ENCODE measurements at regions not wholly inside any gene's neighbourhood (a gene's known extent, or its start where the extent isn't known, plus 50 kb on each side); places are given as distances from the start of the nearest gene placed in this dataset.

DNA sequence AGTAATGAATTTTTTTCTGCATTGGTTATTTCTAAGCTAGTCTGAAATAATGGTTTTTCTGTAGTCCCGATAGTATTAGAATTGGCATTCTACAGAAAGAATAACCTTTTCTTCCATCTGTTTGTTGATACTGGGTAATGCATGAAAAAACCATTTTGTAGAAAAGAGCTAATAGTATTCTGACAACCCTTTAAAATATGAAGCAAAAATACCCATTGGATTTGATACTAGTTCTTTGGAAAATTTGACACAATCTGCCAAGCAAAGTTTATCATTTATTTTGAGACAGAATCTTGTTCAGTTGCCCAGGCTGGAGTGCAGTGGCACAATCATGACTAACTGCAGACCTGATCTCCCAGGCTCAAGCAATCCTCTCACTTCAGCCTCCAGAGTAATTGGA is 366.8 kb upstream of the MON1B start:
- no peak for ATAC-seq
- H3K4me1 ChIP-seq (ENCODE audit: control insufficient read depth, insufficient read depth, low read length): no peaks in the 10 kb centered on the region
- intact Hi-C loops (cut with micrococcal nuclease; ENCODE audit: unreplicated experiment) (no loop called here), in situ Hi-C loops (cut with HindIII; ENCODE audit: low pct_unique_long_range_greater_than_20kb, low sequenced_read_pairs) (no loop called here)
- TF ChIP-seq TCF7L2 (IDR thresholded peaks at IDR 0.05; ENCODE audit: low read depth, low read length) (no peak), SIN3A (IDR thresholded peaks at IDR 0.05; ENCODE audit: borderline replicate concordance, insufficient read depth, low read depth, low read length) (no peak), POLR2AphosphoS5 (IDR thresholded peaks at IDR 0.05; ENCODE audit: low read depth, low read length) (no peak)
- TF ChIP-seq, protein P1, sequence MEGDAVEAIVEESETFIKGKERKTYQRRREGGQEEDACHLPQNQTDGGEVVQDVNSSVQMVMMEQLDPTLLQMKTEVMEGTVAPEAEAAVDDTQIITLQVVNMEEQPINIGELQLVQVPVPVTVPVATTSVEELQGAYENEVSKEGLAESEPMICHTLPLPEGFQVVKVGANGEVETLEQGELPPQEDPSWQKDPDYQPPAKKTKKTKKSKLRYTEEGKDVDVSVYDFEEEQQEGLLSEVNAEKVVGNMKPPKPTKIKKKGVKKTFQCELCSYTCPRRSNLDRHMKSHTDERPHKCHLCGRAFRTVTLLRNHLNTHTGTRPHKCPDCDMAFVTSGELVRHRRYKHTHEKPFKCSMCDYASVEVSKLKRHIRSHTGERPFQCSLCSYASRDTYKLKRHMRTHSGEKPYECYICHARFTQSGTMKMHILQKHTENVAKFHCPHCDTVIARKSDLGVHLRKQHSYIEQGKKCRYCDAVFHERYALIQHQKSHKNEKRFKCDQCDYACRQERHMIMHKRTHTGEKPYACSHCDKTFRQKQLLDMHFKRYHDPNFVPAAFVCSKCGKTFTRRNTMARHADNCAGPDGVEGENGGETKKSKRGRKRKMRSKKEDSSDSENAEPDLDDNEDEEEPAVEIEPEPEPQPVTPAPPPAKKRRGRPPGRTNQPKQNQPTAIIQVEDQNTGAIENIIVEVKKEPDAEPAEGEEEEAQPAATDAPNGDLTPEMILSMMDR (IDR thresholded peaks at IDR 0.05): no peak
- TF ChIP-seq, protein P2, sequence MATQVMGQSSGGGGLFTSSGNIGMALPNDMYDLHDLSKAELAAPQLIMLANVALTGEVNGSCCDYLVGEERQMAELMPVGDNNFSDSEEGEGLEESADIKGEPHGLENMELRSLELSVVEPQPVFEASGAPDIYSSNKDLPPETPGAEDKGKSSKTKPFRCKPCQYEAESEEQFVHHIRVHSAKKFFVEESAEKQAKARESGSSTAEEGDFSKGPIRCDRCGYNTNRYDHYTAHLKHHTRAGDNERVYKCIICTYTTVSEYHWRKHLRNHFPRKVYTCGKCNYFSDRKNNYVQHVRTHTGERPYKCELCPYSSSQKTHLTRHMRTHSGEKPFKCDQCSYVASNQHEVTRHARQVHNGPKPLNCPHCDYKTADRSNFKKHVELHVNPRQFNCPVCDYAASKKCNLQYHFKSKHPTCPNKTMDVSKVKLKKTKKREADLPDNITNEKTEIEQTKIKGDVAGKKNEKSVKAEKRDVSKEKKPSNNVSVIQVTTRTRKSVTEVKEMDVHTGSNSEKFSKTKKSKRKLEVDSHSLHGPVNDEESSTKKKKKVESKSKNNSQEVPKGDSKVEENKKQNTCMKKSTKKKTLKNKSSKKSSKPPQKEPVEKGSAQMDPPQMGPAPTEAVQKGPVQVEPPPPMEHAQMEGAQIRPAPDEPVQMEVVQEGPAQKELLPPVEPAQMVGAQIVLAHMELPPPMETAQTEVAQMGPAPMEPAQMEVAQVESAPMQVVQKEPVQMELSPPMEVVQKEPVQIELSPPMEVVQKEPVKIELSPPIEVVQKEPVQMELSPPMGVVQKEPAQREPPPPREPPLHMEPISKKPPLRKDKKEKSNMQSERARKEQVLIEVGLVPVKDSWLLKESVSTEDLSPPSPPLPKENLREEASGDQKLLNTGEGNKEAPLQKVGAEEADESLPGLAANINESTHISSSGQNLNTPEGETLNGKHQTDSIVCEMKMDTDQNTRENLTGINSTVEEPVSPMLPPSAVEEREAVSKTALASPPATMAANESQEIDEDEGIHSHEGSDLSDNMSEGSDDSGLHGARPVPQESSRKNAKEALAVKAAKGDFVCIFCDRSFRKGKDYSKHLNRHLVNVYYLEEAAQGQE (IDR thresholded peaks at IDR 0.05; ENCODE audit: insufficient read depth in 1 of 2, low read depth in 2 of 2, low read length in 1 of 2): no peak
- no peak for DNase-seq (ENCODE audit: low read depth, low spot score)
- ChIA-PET POLR2A (no interaction called here), CTCF (no interaction called here)
- BruUV-seq (replicated peaks): no TSS peak
- no peaks in the 10 kb centered on the region for H3K27me3 ChIP-seq (ENCODE audit: control insufficient read depth, insufficient read depth, low read length)
- no peaks in the 10 kb centered on the region for H3K36me3 ChIP-seq (ENCODE audit: control insufficient read depth, insufficient read depth, low read length)
- no peak overlapping the region for H3K27ac ChIP-seq (ENCODE audit: low read length)
- no peak overlapping the region for H3K4me3 ChIP-seq (ENCODE audit: low read depth in 2 of 2, low read length in 2 of 2)
- no peaks in the 10 kb centered on the region for H3K9me3 ChIP-seq (ENCODE audit: control insufficient read depth, insufficient read depth, low read depth, low read length)

DNA sequence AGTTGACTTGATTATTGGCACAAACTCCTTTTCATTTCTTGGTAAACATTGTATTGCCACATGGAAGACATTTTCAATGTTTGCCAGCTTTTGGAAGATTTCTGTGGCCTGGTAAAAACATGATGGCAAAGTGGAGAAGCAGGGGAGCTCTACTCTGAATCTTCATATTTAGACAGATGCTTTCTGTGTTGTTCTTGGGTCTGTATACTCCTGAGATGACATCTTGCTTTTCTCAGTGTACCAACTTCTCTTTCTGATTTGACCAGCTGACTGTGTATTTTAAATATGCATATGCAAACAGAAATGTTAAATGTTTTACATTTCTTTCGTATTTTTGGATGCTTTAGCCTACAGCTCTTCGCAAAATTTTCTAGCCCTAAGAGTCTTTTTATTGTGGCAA is 366.2 kb upstream of the MON1B start:
- H3K9me3 ChIP-seq (ENCODE audit: control insufficient read depth, insufficient read depth, low read depth, low read length): no peaks in the 10 kb centered on the region
- POLR2A ChIA-PET: no interaction called here
- no peak overlapping the region for H3K27ac ChIP-seq (ENCODE audit: low read length)
- H3K4me3 ChIP-seq (ENCODE audit: low read depth in 2 of 2, low read length in 2 of 2): no peak overlapping the region
- DNase-seq (ENCODE audit: low read depth, low spot score): no peak
- in situ Hi-C loops (cut with HindIII; ENCODE audit: low pct_unique_long_range_greater_than_20kb, low sequenced_read_pairs) (no loop called here), intact Hi-C loops (cut with micrococcal nuclease; ENCODE audit: unreplicated experiment) (no loop called here)
- no peak for ATAC-seq
- H3K36me3 ChIP-seq (ENCODE audit: control insufficient read depth, insufficient read depth, low read length): no peaks in the 10 kb centered on the region
- no peaks in the 10 kb centered on the region for H3K4me1 ChIP-seq (ENCODE audit: control insufficient read depth, insufficient read depth, low read length)
- CTCF ChIA-PET: no interaction called here
- TF ChIP-seq, protein P1 (IDR thresholded peaks at IDR 0.05): no peak
- TF ChIP-seq SIN3A (IDR thresholded peaks at IDR 0.05; ENCODE audit: borderline replicate concordance, insufficient read depth, low read depth, low read length) (no peak), POLR2AphosphoS5 (IDR thresholded peaks at IDR 0.05; ENCODE audit: low read depth, low read length) (no peak), TCF7L2 (IDR thresholded peaks at IDR 0.05; ENCODE audit: low read depth, low read length) (no peak)
- TF ChIP-seq, protein P2 (IDR thresholded peaks at IDR 0.05; ENCODE audit: insufficient read depth in 1 of 2, low read depth in 2 of 2, low read length in 1 of 2): no peak
- no TSS peak for BruUV-seq (replicated peaks)
- no peaks in the 10 kb centered on the region for H3K27me3 ChIP-seq (ENCODE audit: control insufficient read depth, insufficient read depth, low read length)
